GM19397 (cell line): ENCODE measurements at regions not wholly inside any gene's neighbourhood (a gene's known extent, or its start where the extent isn't known, plus 50 kb on each side); places are given as distances from the start of the nearest gene placed in this dataset.

Source experiments
- ATAC-seq: cut with Tn5 transposase; IDR thresholded peaks from one replicate; pipeline ENCODE4 v1.9.1; 2021; ENCODE audit warnings: mild to moderate bottlenecking, moderate library complexity; ENCODE audit not compliant: unreplicated experiment

DNA sequence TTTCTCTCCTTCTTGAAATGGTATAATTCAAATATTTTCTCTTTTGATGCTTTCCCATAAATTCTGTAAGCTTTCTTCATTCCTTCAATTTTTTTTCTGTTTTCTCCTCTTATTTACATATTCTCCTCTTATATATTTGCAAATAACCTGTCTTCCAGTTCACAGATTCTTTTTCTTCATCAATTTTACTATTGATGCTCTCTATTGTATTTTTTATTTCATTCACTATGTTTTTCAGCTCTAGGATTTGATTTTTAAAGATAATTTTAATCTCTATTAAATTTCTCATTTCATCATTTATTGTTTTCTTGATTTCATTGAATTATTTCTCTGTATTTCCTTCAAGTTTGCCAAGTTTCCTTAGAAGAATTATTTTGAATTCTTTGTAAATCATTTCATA lies 54.0 kb upstream of the PRPS1L1 start:
- ATAC-seq = no peak

GRCh38 chr7:18082169-18082568 lies 54.5 kb upstream of the PRPS1L1 start:
- ATAC-seq = no peak

GRCh38 chr7:18086165-18087025 lies 58.7 kb upstream of the PRPS1L1 start:
- ATAC-seq = no peak

- ATAC-seq = no peak
Observed at GRCh38 chr7:18087026-18087686, 59.5 kb upstream of the PRPS1L1 start.

GRCh38 chr7:18087687-18088078 lies 60.0 kb upstream of the PRPS1L1 start:
- ATAC-seq = no peak

GRCh38 chr7:18096087-18096486 lies 68.4 kb upstream of the PRPS1L1 start:
- ATAC-seq = no peak

DNA sequence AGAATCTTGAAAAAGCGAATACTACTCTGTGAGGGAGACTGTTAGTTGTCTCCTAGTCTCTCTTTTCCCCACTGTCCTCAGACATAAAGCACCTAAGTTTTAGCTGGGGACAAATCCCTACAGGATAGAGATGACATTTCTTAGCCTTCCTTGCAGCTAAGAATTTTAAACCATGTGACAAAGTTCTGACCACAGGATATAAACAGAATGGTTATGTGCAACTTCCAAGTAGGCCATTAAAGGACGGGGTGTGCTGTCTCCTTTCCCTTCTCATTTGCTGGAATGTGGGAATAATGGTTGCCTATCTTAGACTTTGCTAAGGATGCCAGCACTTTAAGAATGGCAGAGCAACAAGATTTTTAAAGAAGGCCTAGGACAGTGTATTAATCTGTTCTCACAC lies 74.9 kb upstream of the PRPS1L1 start:
- no peak for ATAC-seq

- ATAC-seq = no peak
Observed at GRCh38 chr7:18103436-18104218, 76.0 kb upstream of the PRPS1L1 start.

DNA sequence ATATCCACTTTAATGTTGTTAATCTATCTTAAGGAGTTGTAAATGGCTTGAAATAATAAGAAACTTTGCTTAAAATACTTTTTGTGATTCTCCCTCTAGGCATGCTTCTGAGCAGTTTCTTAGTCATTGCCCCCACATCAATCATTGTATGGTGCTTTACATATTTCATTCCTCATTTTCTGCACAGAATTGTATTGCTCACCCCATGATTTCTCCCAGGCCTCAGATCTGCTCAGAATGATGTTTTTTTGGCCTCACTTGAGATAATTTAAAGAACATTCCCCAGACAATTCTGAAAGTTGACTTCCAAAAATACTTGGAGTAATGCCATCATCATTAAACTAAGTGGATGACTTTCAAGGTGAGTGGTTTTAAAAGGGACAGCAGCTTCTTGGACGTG lies 82.1 kb upstream of the PRPS1L1 start:
- ATAC-seq = no peak

GRCh38 chr7:18116661-18117060 lies 89.0 kb upstream of the PRPS1L1 start:
- no peak for ATAC-seq

GRCh38 chr7:18117482-18117881 lies 89.8 kb upstream of the PRPS1L1 start:
- no peak for ATAC-seq

- ATAC-seq = no peak
Observed at GRCh38 chr7:18119985-18120384, 92.3 kb upstream of the PRPS1L1 start.

DNA sequence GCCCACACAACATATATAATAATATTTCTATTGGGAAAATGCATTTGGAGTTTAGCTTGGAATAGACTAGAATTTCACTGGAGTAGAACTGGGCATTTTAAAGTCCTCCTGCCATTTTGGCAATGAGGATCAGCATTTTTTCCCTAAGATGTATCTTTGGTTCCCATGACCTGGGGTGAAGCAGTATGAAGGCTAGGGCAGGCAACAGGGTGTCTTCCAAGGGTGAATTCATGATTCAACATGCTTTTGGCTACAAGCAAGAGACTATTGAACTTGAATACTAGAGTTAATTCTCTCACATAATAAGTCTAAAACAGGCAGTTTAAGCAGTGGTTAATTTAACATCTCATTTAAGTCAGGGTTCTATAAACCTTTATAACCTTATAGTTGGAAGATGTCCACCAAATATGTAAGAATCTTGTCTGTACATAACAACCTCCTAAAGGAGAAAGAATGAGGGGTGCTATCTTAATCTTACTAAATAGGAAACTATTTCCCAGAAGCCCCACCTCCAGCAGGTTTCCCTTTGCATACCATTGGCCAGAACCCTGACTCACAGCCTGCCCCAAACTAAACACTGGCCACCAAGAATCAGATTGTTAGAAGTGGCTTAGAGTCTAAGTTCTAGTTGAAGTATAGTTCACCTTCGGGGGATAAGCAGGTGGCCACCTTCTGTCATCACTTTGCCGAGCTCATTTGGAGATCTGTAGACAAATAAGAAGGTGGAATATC lies 96.0 kb upstream of the PRPS1L1 start:
- ATAC-seq = no peak

GRCh38 chr7:18125476-18125875 lies 97.8 kb upstream of the PRPS1L1 start:
- no peak for ATAC-seq

DNA sequence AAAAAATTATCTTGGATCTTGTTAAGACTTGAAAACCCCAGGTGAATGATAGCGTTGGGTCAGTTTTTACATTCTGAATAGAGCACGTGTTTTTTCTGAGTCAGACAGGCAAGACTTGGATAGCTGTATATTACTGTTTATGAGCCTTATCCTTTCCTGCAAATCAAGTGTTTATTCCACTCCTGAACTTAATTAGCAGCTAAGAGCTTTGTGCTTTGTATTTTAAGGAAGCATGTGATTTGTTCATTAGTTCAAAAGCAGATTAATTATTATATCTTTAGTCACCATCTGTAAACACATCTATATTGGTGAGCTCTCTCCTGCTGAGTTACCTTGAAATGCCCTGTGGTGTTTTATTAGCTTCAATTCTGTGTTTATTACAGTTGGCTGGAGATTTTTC lies 98.6 kb upstream of the PRPS1L1 start:
- no peak for ATAC-seq

GRCh38 chr7:18128846-18129245 lies 101.2 kb upstream of the PRPS1L1 start:
- no peak for ATAC-seq

- ATAC-seq = no peak
Observed at GRCh38 chr7:18132811-18133210, 105.2 kb upstream of the PRPS1L1 start.

DNA sequence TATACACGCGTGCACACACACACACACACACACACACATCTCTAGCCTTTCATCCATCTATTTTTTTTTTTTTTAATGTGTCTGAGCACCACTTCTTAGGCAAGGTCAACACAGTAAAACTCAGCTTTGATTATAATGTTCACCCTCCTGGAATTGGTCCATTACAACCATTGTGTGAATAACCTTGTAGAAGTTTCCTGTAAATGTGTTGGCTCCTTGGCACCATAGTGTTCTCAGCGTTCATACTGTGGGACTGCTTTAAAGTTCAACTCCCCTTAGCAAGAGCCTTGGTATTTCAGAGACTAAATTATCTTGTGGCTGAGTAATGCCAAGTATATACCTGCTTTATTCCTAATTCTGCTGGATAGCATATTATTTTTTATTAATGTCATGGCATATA lies 106.3 kb upstream of the PRPS1L1 start:
- ATAC-seq = no peak

- no peak for ATAC-seq
Observed at GRCh38 chr7:18140943-18141342, 113.3 kb upstream of the PRPS1L1 start.

DNA sequence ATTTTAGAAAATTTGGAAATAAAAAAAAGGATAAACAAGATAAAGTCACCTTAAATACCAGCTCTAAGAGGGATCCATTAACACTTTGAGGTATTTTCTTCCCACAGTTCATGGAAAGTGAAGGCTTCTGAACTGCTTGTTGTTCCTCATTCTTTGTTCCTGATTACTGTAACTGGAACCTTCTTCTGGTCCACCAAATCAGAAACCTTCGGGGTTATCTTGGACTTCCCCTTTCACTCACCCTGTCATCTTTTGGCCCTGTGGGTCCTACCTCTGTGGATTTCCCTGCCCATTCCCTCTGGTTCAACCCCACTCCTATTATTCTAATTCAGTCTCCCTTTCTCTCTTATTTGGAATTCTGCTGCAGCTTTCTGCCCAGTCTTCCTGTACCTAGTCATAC lies 116.5 kb upstream of the PRPS1L1 start:
- ATAC-seq = no peak

DNA sequence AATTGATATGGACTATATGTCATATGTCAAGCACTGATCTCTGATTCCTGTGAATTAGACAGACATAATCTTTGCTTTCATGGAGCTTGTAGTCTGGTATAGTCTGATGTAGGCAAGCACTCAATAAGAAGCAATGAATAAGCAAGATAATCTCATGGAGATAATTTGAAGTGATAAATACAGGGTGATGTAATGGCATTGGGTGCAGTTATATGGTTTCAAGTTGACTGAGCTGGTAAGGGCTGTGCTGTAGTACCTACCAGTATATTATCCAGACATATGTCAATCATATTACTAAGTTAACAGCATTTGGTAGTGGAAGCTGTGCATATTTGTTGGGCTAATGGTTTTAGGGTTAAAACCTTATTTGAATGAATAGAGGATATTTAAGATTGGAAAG lies 117.5 kb upstream of the PRPS1L1 start:
- no peak for ATAC-seq
